OCI-LY7 (cell line): ENCODE measurements at regions not wholly inside any gene's neighbourhood (a gene's known extent, or its start where the extent isn't known, plus 50 kb on each side); places are given as distances from the start of the nearest gene placed in this dataset.
"Not testable (repeated sequence)": the region's sequence is repeated elsewhere in the genome, so short reads cannot be mapped to it uniquely, and the experiment has no call there.

Source experiments
- BruUV-seq: library from RNA; stranded (reverse); fragments of 400-500 nt; replicated peaks from 2 replicates; lab custom pipeline; 2021; lab: Mats Ljungman, UMichigan
- CTCF ChIA-PET: fragments of 300-600 bp; sonication (Branson Sonifier 250); formaldehyde crosslinking; loops from one replicate; lab custom pipeline; 2022; ENCODE audit warnings: antibody characterized with exemption; ENCODE audit not compliant: unreplicated experiment; lab: Charles Lee
- POLR2A ChIA-PET: fragments of 300-600 bp; sonication (Branson Sonifier 250); formaldehyde crosslinking; loops from one replicate; lab custom pipeline; 2022; ENCODE audit warnings: antibody characterized with exemption; lab: Charles Lee
- DNase-seq: peaks from one replicate; pipeline ENCODE4 v3.0.0-alpha.2; 2015; ENCODE audit warnings: low spot score
- H2AFZ ChIP-seq: fragments of 200-600 bp; sonication (generic), shearing (Covaris generic); 2 replicates; pipeline ENCODE4 v1.6.1; 2014; ENCODE audit warnings: mild to moderate bottlenecking, antibody characterized with exemption, low read length, moderate library complexity
- H3K27ac ChIP-seq: fragments of 200-600 bp; sonication (generic); 2 replicates; pipeline ENCODE4 v1.5.1; 2014; ENCODE audit warnings: mixed run types, low read depth, mild to moderate bottlenecking, moderate library complexity, low read length, inconsistent platforms; ENCODE audit not compliant: poor library complexity, severe bottlenecking
- H3K36me3 ChIP-seq: fragments of 200-600 bp; sonication (generic); 2 replicates; pipeline ENCODE4 v1.6.1; 2014; ENCODE audit warnings: mild to moderate bottlenecking, antibody characterized with exemption, low read length, moderate library complexity, mixed read lengths; ENCODE audit not compliant: insufficient read depth
- H3K4me1 ChIP-seq: fragments of 200-600 bp; sonication (generic); 2 replicates; pipeline ENCODE4 v1.5.1; 2014; ENCODE audit warnings: mild to moderate bottlenecking, low read length; ENCODE audit not compliant: insufficient read depth, poor library complexity, severe bottlenecking
- H3K4me2 ChIP-seq: fragments of 200-600 bp; sonication (generic); 2 replicates; pipeline ENCODE4 v1.6.1; 2014; ENCODE audit warnings: mild to moderate bottlenecking, low read length
- H3K4me3 ChIP-seq: fragments of 200-600 bp; sonication (generic); 2 replicates; pipeline ENCODE4 v1.5.1; 2014; ENCODE audit warnings: mild to moderate bottlenecking, low read depth, low read length; ENCODE audit not compliant: poor library complexity, severe bottlenecking
- H3K79me2 ChIP-seq: fragments of 200-600 bp; sonication (generic); 2 replicates; pipeline ENCODE4 v1.6.1; 2016; ENCODE audit warnings: low read depth, mild to moderate bottlenecking, low read length, moderate library complexity, mixed read lengths; ENCODE audit not compliant: insufficient read depth
- H3K9me2 ChIP-seq: fragments of 200-600 bp; sonication (generic); 2 replicates; pipeline ENCODE4 v1.6.1; 2016; ENCODE audit warnings: mild to moderate bottlenecking, low read length, mixed read lengths; ENCODE audit not compliant: insufficient read depth
- H3K9me3 ChIP-seq: fragments of 200-600 bp; sonication (generic); 2 replicates; pipeline ENCODE4 v1.6.1; 2014; ENCODE audit warnings: mild to moderate bottlenecking, mixed run types, low read length, mixed read lengths
- H4K20me1 ChIP-seq: fragments of 200-600 bp; sonication (generic); 2 replicates; pipeline ENCODE4 v1.6.1; 2014; ENCODE audit warnings: mild to moderate bottlenecking, antibody characterized with exemption, low read length, moderate library complexity, mixed read lengths; ENCODE audit not compliant: insufficient read depth
- EZH2phosphoT487 ChIP-seq: fragments of 200-600 bp; sonication (generic); IDR thresholded peaks from 2 replicates; pipeline ENCODE4 v1.6.1; 2018; ENCODE audit warnings: low read depth, borderline replicate concordance, mild to moderate bottlenecking, mixed run types, antibody characterized with exemption, low read length, moderate library complexity, mixed read lengths
- intact Hi-C: fragments of 100-400 bp; cut with micrococcal nuclease; formaldehyde crosslinking; loops from one replicate; pipeline ENCODE4 v1.10.0; 2022; ENCODE audit not compliant: unreplicated experiment
- TF ChIP-seq, protein P1 (sequence below): fragments of 200-600 bp; sonication (generic); conservative IDR thresholded peaks from 2 replicates; pipeline ENCODE4 v1.5.1; 2014; ENCODE audit warnings: mild to moderate bottlenecking, antibody characterized with exemption, low read length, moderate library complexity, mixed read lengths

- Histone ChIP-seq H3K4me1 (no peaks in the 10 kb centered on the region), H4K20me1 (no peaks in the 10 kb centered on the region), H3K4me3 (no peak overlapping the region), H2AFZ (no peak overlapping the region), H3K4me2 (no peak overlapping the region), H3K9me3 (no peaks in the 10 kb centered on the region), H3K27ac (no peak overlapping the region), H3K36me3 (no peaks in the 10 kb centered on the region), H3K79me2 (no peaks in the 10 kb centered on the region), H3K9me2 (no peaks in the 10 kb centered on the region)
- ChIA-PET POLR2A (no interaction called here), CTCF (no interaction called here)
- TF ChIP-seq EZH2phosphoT487: no peak
- TF ChIP-seq, protein P1, sequence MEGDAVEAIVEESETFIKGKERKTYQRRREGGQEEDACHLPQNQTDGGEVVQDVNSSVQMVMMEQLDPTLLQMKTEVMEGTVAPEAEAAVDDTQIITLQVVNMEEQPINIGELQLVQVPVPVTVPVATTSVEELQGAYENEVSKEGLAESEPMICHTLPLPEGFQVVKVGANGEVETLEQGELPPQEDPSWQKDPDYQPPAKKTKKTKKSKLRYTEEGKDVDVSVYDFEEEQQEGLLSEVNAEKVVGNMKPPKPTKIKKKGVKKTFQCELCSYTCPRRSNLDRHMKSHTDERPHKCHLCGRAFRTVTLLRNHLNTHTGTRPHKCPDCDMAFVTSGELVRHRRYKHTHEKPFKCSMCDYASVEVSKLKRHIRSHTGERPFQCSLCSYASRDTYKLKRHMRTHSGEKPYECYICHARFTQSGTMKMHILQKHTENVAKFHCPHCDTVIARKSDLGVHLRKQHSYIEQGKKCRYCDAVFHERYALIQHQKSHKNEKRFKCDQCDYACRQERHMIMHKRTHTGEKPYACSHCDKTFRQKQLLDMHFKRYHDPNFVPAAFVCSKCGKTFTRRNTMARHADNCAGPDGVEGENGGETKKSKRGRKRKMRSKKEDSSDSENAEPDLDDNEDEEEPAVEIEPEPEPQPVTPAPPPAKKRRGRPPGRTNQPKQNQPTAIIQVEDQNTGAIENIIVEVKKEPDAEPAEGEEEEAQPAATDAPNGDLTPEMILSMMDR: no peak
- intact Hi-C loops: no loop called here
- BruUV-seq: no TSS peak
- DNase-seq: no peak
These were observed 260.5 kb downstream of the CALCRL start for GRCh38 chr2:187187519-187187918.

DNA sequence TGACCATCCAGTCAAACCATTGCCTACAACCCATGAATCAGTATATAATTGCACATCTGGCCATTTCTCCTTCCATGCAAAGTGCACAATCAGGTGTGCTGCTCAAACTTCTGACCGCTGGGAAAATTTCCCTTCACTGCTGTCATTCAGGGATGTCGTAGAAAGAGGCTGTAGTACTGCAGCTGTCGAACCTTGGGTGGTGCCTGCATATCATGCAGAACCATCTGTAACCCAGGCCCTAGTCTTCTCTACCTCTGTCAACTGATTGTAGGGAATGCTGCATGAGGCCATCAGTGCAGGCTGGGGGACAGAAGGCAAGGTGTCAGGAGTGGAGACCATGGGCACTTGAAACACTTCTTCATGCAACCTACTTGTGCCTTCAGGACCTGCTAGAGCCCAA lies 267.5 kb downstream of the CALCRL start:
- Histone ChIP-seq H4K20me1 (no peaks in the 10 kb centered on the region), H3K27ac (no peak overlapping the region), H3K4me2 (no peak overlapping the region), H3K9me2 (no peaks in the 10 kb centered on the region), H3K9me3 (no peaks in the 10 kb centered on the region), H3K4me3 (no peak overlapping the region), H3K4me1 (no peaks in the 10 kb centered on the region), H3K79me2 (no peaks in the 10 kb centered on the region), H3K36me3 (no peaks in the 10 kb centered on the region), H2AFZ (no peak overlapping the region)
- CTCF ChIA-PET: no interaction called here
- POLR2A ChIA-PET: no interaction called here
- no peak for TF ChIP-seq EZH2phosphoT487
- TF ChIP-seq, protein P1: no peak
- no TSS peak for BruUV-seq
- DNase-seq: no peak
- intact Hi-C loops: no loop called here

- H4K20me1 ChIP-seq, H3K9me3 ChIP-seq, POLR2A ChIA-PET, H3K79me2 ChIP-seq, H3K4me2 ChIP-seq, intact Hi-C loops, H2AFZ ChIP-seq, BruUV-seq, CTCF ChIA-PET, H3K9me2 ChIP-seq, H3K36me3 ChIP-seq, H3K27ac ChIP-seq, H3K4me1 ChIP-seq, DNase-seq, H3K4me3 ChIP-seq: not testable (repeated sequence)
These were observed 269.2 kb downstream of the CALCRL start for GRCh38 chr2:187178876-187179275.
